NB4 (cell line): ENCODE measurements at regions not wholly inside any gene's neighbourhood (a gene's known extent, or its start where the extent isn't known, plus 50 kb on each side); places are given as distances from the start of the nearest gene placed in this dataset.

Source experiments
- DNase-seq: peaks from one replicate; pipeline ENCODE4 v3.0.0; 2010; ENCODE audit warnings: low read depth
- H3K4me3 ChIP-seq: one replicate; pipeline ENCODE4 v1.5.1; 2011; ENCODE audit warnings: mild to moderate bottlenecking, low read depth, low read length, moderate library complexity
- CTCF ChIP-seq: IDR thresholded peaks from one replicate; pipeline ENCODE4 v1.5.1; 2012; ENCODE audit warnings: low read depth, low read length
- MYC ChIP-seq: IDR thresholded peaks from 2 replicates; pipeline ENCODE4 v1.6.1; 2011; ENCODE audit warnings: low read depth, low read length
- POLR2A ChIP-seq: IDR thresholded peaks from 2 replicates; pipeline ENCODE4 v1.6.1; 2011; ENCODE audit warnings: mild to moderate bottlenecking; ENCODE audit not compliant: insufficient read length; ENCODE audit errors: extremely low read depth
- TF ChIP-seq, protein P1 (sequence below): IDR thresholded peaks from 2 replicates; pipeline ENCODE4 v1.6.1; 2011; ENCODE audit warnings: low read depth, low read length

DNA sequence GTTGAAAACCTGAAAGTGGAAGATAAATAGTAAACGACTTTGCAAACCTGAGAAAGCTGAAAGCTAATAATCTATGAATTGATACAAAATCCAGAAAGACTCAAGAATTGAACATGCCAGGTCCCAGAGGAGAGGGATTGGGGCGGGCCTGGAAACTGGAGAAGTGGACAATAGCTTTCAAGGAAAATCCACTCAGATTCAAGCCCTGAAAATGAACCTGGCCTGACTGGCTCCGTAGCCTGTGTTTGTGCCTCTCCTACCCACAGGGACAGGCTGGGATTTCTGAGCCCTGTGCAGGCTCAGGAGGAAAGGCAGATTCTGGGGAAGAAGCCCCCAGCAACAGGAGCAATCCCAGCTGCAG, 274.8 kb upstream of the HS6ST1 start:
- DNase-seq = no peak
- TF ChIP-seq CTCF (no peak), MYC (no peak), POLR2A (no peak)
- TF ChIP-seq, protein P1, sequence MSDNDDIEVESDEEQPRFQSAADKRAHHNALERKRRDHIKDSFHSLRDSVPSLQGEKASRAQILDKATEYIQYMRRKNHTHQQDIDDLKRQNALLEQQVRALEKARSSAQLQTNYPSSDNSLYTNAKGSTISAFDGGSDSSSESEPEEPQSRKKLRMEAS = no peak
- H3K4me3 ChIP-seq = no peak overlapping the region

DNA sequence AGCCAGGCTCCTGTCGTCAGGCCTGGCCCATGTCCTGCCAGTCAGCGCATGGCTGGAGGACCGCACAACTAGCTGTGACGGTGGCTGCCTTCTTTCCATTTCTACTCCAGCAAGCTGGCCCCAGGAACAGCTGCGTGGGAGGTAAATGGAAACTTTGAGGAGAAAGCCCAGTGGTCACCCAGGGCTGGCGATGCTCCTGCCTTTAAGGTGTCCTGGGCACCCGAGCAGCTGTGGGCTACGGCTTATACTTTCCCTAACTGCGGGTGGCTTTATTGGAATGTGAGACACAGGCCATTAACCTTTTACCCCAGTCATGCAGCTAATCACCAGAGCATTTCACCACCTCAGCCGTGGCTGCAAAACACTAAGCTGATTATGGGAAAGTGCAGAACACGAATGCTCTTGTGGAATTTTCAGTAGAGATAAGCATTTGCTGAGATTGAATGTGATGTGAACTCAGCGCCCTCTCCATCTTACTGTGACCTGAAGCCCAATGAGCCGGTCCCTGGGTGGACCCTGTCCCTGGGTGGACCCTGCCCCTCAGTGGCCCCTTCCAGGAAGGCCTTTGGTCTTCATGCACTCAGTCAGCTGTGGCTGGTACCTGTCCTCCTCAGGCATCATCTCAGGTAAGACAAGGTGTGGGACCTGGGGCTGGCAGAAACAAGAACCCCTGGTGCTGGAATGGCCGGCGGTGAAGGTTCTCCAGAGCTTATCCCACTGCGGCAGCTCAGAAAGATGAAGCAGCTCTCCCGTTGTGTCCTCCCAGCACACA, 275.4 kb upstream of the HS6ST1 start:
- TF ChIP-seq POLR2A (no peak), MYC (no peak), CTCF (no peak)
- TF ChIP-seq, protein P1 = no peak
- DNase-seq = no peak
- H3K4me3 ChIP-seq = no peak overlapping the region

DNA sequence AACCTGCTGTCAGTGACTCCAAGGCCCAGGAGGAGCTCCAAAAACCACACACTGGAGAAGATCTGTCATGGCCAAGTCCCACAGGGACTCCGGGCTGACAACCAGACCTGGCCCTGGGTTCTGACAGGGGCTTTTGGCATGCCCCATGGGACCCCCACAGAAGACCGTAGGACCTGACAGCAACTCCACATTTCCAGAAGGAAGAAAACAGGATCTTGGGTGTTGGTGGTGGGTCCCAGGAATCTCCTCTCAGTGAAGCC, 275.9 kb upstream of the HS6ST1 start:
- H3K4me3 ChIP-seq = no peak overlapping the region
- TF ChIP-seq POLR2A (no peak), MYC (no peak), CTCF (no peak)
- TF ChIP-seq, protein P1 = no peak
- DNase-seq = no peak

- no peak overlapping the region for H3K4me3 ChIP-seq
- DNase-seq = no peak
- TF ChIP-seq POLR2A (no peak), CTCF (no peak), MYC (no peak)
- TF ChIP-seq, protein P1 = no peak
Observed at GRCh38 chr2:128594953-128595677, 276.4 kb upstream of the HS6ST1 start.

DNA sequence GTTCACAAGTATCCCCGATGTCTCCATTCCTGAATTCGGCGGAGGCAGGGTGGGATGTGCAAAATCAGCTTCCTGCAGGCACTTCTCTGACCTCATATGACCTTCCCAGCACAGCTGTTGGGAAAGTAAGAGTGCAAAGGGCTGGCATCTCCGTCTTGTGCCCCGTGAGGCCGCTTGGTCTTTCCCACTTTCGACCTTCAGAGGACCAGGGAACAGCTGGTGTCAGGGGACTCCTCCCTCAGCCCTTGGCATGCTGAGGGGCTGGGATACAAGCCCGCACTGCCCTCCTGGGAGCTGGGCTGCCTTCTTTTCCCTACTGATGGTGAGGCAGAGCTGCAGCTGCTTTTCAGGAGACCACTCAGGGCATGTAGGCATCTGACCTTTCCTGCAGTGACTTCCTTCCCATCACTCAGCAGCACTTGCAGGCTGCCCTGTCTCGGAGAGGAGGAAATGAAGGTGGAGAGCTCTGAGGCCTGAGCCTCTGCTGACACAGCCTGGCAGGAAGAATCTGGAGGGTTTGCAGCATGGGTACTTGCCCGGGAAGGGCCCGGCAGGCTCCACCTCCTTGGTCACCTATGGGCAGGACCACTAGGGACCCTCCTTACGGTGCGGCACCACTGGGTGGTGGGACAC, 277.2 kb upstream of the HS6ST1 start:
- no peak for DNase-seq
- no peak overlapping the region for H3K4me3 ChIP-seq
- TF ChIP-seq CTCF (no peak), POLR2A (no peak), MYC (no peak)
- TF ChIP-seq, protein P1 = no peak
